NOMO-1 treated with dmso at 0.1 percent for 144 hours (cell line): ENCODE measurements at regions not wholly inside any gene's neighbourhood (a gene's known extent, or its start where the extent isn't known, plus 50 kb on each side); places are given as distances from the start of the nearest gene placed in this dataset.

Source experiments
- DNase-seq: peaks from one replicate; lab custom pipeline; 2025; ENCODE audit not compliant: unreplicated experiment; lab: John Stamatoyannopoulos, UW

GRCh38 chrX:43560247-43560946 lies 95.7 kb upstream of the MAOA start:
- no peak for DNase-seq

GRCh38 chrX:43562372-43562771 lies 93.7 kb upstream of the MAOA start:
- no peak for DNase-seq

- no peak for DNase-seq
Measured at GRCh38 chrX:43564953-43565352, 91.1 kb upstream of the MAOA start.

- DNase-seq: no peak
Measured at GRCh38 chrX:43566170-43566569, 89.9 kb upstream of the MAOA start.

GRCh38 chrX:43573441-43574015 lies 82.6 kb upstream of the MAOA start:
- no peak for DNase-seq

GRCh38 chrX:43580621-43581020 lies 75.5 kb upstream of the MAOA start:
- no peak for DNase-seq

- no peak for DNase-seq
Measured at GRCh38 chrX:43581167-43581566, 74.9 kb upstream of the MAOA start.

- no peak for DNase-seq
Measured at GRCh38 chrX:43581888-43582539, 74.1 kb upstream of the MAOA start.

- DNase-seq: no peak
Measured at GRCh38 chrX:43582540-43582913, 73.6 kb upstream of the MAOA start.

GRCh38 chrX:43585922-43586321 lies 70.2 kb upstream of the MAOA start:
- no peak for DNase-seq

- DNase-seq: no peak
Measured at GRCh38 chrX:43586830-43587229, 69.3 kb upstream of the MAOA start.

- DNase-seq: no peak
Measured at GRCh38 chrX:43589735-43590134, 66.4 kb upstream of the MAOA start.

- DNase-seq: no peak
Measured at GRCh38 chrX:43590150-43590549, 65.9 kb upstream of the MAOA start.

- DNase-seq: no peak
Measured at GRCh38 chrX:43592597-43592996, 63.5 kb upstream of the MAOA start.

GRCh38 chrX:43595931-43596330 lies 60.2 kb upstream of the MAOA start:
- DNase-seq: no peak

- DNase-seq: no peak
Measured at GRCh38 chrX:43604753-43605152, 51.3 kb upstream of the MAOA start.

- DNase-seq: no peak
Measured at GRCh38 chrX:43605351-43605750, 50.7 kb upstream of the MAOA start.
